Muscle of back (tissue), 3 donors: ENCODE measurements at regions not wholly inside any gene's neighbourhood (a gene's known extent, or its start where the extent isn't known, plus 50 kb on each side); places are given as distances from the start of the nearest gene placed in this dataset.
"Not testable (repeated sequence)": the region's sequence is repeated elsewhere in the genome, so short reads cannot be mapped to it uniquely, and the experiment has no call there.

Source experiments
- DNase-seq, 3 donors: peaks; one replicate each; pipeline versions ENCODE4 v3.0.0 to v3.0.0-alpha.2; 2013

DNA sequence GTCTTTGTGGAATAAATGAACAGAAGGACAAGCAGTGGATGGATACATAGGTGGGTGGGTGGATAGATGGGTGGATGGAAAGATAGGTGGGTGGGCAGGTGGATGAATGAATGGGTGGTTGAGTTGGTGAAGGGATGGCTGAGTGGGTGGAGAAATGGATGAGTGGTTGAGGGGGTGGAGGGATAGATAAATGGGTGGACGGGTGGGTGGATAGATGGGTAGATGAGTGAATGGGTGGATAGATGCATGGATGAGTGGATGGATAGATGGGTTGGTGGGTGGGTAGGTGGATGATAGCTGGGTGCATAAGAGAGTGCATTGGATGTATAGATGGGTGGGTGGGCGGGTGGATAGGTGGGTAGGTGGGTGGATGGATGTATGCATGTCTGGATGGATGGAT, 63.5 kb downstream of the UNC93B1 start:
- not testable (repeated sequence) for DNase-seq

DNA sequence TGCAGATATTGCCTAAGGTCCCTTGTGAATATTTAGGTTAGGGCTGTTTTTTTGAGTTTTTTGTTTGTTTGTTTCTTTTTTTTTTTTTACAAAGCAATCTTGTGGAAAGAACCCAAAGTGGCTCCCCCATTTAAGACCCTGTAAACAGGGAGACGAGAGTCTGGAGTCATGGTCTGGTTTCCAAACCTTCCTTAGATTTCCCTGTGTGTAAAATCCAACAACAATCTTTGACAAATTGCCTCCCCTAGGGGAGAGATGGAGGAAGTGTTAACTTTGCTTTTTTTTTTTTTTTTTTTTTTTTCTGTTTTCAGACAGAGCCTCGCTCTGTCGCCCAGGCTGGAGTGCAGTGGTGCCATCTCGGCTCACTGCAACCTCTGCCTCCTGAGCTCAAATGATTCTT, 64.9 kb downstream of the UNC93B1 start:
- DNase-seq, result not testable (repeated sequence)

DNA sequence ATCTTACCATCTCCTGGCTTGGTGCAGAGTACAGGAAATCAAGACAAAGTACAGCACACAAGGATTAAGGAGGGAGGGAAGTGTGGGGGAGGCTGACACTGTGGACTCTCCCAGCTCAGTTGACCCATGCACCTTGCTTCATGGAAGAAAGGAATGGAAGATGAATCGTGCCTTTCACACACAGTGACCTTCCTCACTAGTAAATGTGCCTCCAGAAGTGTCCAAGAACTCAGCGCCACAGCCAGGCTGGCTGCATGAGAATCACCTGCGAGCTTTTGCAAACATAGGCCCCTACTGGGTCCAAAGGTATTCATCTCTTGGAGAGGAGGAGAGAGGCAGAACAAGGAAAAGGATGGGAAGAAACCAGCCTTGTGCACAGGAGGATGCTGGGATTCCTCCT, 65.5 kb downstream of the UNC93B1 start:
- not testable (repeated sequence) for DNase-seq

DNA sequence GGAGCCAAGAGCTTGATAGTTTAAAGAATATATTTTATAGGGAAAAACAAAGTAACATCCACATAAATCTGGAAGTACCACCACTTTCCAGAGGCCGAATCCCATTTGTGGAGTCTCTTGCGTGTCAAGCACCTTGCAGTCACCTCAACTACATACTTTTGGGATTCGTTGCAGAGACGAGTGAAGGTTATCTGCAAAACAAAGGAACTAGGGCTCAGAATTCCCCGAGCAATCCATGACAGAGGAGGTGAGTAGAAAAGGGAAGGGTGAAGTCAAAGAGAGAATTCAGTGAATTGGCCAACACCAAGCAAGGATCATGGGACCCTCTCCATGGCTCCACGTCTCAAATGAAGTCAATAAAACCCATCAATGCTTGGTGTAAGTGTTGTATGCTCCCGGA, 80.3 kb downstream of the UNC93B1 start:
- not testable (repeated sequence) for DNase-seq

DNA sequence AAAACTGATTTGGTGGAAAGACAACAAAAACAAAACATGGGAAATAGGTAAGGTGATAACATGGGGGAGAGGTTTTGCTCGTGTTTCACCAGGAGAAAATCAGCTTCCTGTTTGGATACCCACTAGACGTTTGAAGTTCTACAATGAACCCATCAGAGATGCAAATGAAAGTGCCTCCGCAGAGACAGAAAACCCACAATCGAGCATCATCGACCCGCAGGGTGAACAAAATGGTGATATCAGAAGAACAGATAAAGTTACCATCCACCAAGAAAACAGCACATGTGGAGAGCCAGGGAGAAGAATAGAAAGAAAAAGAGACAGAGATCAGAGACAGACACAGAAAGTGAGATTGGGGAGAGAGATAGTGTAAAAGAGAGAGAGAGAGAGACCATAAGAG, 83.4 kb downstream of the UNC93B1 start:
- DNase-seq, result not testable (repeated sequence)

DNA sequence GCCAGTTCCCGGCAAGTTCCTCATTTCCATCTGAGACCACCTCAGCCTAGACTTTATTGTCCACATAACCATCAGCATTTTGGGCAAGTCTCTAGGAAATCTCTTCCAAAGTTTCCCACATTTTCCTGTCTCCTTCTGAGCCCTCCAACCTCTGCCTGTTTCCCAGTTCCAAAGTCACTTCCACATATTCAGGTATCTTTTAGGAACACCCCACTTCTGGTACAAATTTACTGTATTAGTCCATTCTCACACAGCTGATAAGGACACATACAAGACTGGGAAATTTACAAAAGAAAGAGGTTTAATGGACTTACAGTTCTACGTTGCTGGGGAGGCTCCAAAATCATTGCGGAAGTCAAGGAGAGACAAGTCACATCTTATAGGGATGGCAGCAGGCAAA, 91.7 kb downstream of the UNC93B1 start:
- DNase-seq, result not testable (repeated sequence)

DNA sequence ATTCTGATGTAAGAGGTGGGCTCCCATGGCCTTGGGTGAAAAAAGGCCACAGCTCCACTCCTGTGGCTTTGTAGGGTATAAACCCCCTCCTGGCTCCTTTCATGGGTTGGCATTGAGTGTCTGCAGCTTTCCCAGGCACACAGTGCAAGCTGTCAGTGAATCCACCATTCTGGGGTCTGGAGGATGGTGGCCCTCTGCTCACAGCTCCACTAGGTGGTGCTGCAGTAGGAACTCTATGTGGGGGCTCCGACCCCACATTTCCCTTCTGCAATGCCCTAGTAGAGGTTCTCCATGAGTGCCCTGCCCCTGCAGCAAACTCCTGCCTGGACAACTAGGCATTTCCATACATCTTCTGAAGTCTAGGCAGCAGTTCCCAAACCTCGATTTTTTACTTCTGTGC, 92.7 kb downstream of the UNC93B1 start:
- DNase-seq, result not testable (repeated sequence)

DNA sequence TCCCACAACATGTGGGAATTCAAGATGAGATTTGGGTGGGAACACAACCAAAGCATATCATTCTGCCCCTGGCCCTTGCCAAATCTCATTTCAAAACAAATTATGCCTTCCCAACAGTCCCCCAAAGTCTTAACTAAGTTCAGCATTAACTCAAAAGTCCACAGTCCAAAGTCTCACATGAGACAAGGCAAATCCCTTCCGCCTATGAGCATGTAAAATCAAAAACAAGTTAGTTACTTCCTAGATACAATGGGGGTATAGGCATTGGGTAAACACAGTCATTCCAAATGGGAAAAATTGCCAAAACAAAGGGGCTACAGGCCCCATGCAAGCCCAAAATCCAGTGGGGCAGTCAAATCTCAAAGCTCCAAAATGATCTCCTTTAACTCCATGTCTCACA, 93.1 kb downstream of the UNC93B1 start:
- not testable (repeated sequence) for DNase-seq

DNA sequence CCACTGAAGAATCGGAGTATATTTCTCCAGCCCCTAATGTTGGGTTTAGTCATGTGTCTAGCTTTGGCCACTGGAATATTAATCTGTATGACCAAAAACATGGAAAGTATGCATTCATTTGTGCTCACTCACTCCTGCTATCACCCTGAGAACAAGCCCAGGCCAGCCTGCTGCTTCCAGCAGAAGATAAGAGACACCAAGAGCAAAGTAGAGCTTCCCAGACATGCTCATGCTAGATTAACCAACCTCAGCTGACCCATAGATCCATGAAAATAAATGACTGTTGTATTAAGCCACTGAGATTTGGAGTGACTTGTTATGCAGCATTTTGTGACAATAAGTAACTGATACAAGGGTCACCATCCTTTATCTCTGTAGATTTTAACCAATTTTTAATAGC, 96.9 kb downstream of the UNC93B1 start:
- not testable (repeated sequence) for DNase-seq

DNA sequence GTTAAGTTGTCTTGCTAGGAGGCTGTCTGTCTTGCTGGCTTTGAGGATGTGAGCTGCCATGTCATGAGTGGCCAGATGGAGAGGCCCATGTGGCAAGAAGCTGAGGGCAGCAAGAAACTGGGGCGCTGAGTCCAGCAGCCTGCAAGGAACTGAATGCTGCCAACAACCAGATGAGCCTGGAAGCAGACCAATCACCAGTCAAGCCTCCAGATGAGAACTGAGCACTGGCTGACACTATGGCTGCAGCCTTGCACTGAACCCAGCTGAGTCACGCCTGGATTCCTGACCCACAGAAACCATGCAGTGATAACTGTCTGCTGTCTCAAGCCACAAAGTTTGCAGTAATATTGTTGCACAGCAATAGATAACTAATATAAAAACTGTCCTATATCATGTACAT, 104.4 kb downstream of the UNC93B1 start:
- not testable (repeated sequence) for DNase-seq

DNA sequence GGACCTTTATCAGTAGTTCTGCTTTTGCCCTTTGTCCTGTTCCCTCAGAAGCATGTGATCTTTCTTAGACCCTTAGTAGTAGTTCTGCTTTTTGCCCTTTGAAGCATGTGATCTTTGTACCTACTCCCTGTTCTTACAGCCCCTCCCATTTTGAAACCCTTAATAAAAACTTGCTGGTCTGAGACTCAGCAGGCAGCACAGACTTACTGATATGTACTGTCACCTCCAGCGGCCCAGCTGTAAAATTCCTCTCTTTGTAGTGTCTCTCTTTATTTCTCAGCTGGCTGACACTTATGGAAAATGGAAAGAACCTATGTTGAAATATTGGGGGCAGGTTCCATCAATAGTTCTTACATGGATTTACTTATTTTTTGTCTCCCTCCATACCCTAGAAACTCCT, 110.4 kb downstream of the UNC93B1 start:
- DNase-seq, result not testable (repeated sequence)

DNA sequence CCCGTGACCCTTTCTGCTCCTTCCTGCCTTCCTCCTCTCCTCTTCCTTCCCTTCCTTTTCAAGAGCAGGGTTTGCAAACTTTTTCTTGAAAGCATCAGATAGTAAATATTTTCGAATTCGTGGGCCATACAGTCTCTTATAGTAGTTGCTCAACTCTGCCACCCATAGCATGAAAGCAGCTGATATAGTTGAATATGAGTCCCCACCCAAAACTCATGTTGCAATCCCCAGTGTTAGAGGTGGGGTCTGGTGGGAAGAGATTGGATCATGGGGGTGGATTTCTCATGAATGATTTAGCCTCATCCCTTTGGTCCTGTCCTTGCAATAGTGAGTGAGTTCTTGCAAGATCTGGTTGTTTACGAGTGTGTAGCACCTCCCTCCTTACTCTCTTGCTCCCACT, 114.3 kb downstream of the UNC93B1 start:
- DNase-seq, result not testable (repeated sequence)

DNA sequence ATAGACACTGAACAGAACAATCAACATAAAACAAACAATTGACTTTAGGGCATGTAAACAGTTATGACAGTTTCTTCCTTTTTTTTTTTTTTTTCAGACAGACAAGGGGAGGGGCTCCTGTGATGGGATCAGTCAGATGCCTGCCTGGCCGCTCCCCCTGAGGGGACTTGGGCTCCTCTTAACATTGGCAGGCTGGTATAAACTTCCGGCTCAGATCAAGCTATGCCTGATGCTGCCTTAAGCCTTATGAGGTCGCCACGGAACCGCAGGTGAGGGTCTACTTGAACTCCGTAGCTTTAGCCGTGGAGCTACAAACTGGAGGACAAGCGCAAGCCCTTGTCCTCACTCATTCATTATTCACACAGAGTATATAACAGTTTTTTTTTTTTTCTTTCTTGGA, 115.8 kb downstream of the UNC93B1 start:
- DNase-seq, result not testable (repeated sequence)

DNA sequence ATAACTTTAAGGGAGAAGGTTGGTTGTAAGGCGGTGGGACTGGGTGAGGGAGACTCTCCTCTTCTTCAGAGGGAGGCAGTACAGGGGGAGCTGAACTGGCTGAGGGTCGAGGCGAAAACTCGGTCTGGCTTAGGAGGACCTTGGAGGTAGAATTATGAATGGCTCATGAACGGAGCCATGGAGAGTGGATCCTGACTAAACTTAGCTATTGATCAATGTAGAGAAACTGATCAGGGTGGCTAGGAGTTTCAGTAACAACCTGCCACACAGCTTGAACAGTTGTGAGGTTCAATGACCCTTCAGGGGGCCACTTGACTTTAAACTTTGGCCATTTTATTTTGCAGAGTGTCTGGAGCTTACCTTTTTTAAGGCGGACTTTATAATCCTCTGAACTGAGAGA, 117.2 kb downstream of the UNC93B1 start:
- not testable (repeated sequence) for DNase-seq

DNA sequence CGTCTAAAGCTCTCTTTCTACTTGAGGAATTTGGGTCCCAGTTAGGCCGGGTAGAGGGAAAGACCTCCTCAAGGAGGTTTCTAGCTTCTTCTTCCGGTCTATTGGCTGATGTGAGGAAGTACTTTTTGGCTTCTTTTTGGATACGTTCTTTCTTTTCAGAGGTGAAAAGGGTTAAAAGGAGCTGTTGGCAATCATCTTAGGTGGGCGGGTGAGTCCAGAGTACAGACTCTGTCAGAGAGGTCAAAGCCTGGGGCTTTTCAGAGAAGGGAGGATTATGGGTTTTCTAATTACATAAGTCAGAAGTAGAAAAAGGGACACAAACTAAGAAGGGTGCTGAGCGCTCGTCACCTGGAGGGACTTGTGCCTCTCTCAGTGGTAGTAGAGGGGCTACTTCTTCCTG, 117.7 kb downstream of the UNC93B1 start:
- not testable (repeated sequence) for DNase-seq

DNA sequence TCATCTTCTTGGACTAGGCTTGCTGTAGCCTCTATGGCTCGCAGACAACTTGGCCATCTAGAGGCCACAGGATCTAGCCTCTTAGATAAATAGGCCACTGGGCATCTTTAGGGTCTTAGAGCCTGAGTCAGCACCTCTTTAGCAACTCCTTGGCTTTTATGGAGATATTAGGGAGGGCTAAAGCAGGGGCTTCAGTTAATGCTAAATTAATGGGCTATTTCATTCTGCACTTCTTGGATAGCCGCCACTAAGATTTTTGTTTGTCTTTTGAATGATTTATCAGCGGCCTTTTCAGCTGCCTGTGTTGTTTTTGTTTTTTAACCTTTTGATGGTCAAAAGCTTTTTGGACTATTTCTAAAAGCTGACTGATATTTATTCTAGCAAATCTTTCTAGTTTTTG, 118.3 kb downstream of the UNC93B1 start:
- DNase-seq, result peak in 1 of 3 donors; percentile 3

DNA sequence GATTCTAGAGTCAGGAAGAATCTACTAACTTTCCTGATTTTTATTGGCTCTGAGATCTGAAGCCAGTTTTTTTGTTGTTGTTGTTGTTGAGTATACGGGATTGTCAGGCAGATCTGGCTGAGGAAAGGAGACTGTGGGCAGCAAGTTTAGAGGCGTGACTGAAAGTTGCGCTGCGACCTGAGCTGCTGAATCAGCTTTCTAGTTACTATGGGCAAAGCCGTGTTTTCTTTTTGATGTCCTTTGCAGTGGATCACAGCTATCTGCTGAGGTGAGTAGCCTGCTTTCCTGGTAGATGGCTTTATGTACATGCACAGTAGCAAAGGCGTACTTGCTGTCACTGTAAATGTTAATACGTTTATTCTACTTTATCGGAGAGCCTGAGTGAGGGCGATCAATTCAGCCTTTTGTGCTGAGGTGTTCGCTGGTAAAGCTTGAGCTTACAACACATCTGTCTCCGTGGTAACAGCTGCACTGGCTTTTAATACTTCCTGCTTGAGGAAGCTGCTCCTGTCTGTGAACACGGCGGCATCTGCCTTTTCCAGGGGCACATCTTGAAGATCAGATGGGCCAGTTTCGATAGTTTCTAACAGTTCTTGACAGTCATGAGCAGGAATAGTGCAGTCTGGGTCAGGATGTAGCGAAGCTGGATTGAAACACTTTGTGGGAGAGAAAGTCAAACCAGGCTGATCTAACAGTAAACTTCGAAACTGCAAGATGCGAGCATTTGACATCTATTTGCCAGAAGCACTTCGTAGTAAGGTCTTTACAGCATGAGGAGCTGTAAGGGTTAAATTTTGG, 118.9 kb downstream of the UNC93B1 start:
- DNase-seq, result peak in 1 of 3 donors; percentile 26

DNA sequence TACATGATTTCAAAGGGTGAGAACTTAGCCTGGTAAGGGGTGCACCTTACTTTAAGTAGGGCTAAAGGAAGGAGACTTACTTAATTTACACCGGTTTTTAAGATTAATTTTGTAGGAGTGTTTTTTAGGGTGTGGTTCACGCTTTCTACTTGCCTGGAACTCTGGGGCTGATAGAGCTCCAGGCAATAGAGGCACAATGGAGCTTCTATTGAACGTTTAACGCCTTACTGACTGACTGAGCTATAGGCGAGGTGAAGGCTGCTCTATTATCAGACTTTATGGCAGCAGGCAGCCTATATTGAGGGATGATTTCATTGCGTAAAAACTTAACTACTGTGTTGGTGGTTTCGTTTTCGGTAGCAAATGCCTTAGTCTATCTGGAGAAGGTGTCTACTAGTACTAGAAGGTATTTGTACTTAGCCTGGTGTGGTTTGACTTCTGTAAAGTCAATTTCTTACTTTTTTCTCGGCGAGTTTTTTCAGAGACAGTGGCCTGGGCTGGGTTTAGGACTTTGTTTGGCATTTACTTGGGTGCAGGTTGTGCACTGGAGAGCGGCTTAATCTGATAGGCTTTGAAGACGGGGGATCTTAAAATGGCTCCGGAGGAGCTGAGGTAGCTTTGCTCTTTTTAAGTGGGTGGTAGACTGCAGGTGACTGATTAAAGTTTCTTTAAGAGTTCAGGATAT, 119.7 kb downstream of the UNC93B1 start:
- not testable (repeated sequence) for DNase-seq

DNA sequence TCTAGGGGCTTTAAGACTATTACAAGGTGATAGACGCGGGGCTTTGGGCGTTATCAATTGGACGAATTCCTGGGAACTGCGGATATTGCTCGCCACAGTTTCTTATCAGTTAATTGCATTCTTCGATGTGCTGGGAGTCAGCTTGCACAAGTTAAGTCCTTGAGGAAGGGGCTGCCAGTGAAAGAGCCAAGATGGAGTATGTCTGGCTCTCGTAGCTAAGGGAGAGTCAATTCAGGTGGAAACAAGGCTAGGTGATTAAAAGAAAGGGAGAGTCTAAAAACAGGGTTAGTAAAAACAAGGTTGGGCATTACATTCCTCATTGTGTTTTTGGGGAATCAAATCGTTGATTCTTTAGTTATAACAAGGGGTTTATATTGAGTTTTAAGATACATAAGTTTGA, 121.6 kb downstream of the UNC93B1 start:
- not testable (repeated sequence) for DNase-seq

DNA sequence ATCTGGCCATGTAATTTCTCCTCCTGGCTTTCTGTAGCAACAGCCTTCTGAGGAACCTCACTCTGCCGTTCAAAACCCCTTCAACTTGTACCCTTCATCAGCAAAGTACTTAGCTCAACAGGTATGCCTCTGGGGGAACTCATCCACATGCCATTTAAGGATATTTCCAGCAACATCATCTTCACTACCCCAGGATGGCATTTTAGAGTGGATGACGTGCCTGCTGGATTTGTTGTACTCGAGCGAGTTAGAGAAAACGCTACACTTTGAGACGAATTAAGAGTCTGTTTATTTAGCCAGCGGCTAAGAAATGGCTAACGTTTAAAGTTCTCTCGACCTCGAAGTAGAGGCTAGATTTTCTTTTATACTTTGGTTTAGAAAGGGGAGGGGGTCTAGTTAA, 122.1 kb downstream of the UNC93B1 start:
- DNase-seq, result not testable (repeated sequence)

DNA sequence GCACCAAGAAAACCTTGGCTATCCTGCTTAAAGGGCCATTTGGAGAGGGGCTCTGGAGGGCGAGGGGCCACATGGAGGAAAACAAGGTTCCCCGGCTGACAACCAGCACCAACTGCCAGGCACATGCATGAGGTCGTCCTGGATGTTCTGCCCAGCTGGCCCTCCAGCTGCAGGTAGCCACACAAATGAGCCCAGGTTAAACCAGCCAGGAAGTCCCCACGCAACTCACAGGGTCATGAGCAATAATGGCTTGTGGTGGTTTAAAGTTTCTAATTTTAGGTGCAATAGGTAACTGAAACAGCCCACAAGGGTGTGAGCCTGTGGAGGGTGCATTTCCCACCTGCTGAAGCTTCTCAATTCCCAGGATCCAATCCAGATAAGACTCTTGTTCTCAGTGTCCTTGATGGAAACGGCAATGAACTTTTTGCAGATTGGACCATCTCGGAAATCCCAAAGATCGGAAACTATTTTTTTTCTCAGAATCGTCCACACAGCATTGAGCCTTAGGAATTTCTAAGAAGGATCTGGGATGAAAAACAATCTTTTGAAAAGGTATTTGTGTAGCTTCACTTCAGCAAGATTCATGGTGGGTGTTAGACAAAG, 123.2 kb downstream of the UNC93B1 start:
- not testable (repeated sequence) for DNase-seq

DNA sequence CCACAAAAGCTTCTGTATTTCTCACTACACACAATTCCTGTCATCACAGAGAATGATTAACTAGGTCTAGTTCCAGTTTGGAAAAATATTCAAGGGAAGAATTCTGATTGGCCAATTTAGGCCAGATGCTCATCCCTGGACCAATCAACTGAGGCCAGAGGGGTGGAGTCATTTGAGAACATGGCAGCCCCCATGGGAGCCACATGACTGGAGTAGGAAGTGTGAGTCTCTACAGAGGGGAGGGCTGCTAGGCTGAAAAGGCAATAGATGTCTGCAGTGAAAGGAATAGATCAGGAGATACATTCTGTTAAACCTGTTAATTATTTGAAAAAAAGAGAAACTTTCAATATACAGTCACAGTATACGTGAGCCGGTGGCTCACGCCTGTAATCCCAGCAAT, 125.2 kb downstream of the UNC93B1 start:
- DNase-seq, result not testable (repeated sequence)

DNA sequence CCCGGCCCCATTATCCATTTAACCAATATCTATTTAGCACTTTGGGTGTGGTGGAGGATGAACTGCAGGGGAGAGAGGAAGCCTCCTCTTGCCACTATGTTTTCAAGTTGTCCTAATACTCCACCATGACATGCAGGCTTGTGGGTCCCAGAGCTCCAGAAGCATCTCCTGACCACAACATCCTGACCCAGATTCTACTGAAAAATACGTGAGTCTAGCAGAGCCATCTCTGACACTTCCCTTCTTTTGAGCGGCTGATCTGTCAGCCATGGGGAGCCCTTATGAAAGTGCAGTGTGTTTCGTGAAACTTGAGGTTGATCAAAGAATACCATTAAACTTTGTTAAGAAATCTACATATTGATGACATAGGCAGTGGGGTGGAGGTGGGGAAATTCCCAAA, 126.6 kb downstream of the UNC93B1 start:
- DNase-seq, result not testable (repeated sequence)
